Right lobe of liver (tissue), 4 donors: ENCODE measurements at regions not wholly inside any gene's neighbourhood (a gene's known extent, or its start where the extent isn't known, plus 50 kb on each side); places are given as distances from the start of the nearest gene placed in this dataset.

Experiments
- POLR2A ChIP-seq: fragments of 450-650 bp; IDR thresholded peaks from one replicate; pipeline ENCODE4 v1.6.1; 2017; ENCODE audit warnings: antibody characterized with exemption, mild to moderate bottlenecking
- TF ChIP-seq, protein P1 (sequence below), 4 donors: fragments of 200-600 bp in 3 of 4; fragments of 450-650 bp in 1 of 4; IDR thresholded peaks; one replicate each; pipeline versions ENCODE4 v1.5.1 to v1.8.0; 2016 to 2022; ENCODE audit warnings: antibody characterized with exemption in 4 of 4, mild to moderate bottlenecking in 2 of 4
- donor health status: DM: no; HTN: no; CAD: no.
- donor health status: DM: no; HTN: no; CAD: no.
- donor health status: DM: no; HTN: yes; CAD: no.

DNA sequence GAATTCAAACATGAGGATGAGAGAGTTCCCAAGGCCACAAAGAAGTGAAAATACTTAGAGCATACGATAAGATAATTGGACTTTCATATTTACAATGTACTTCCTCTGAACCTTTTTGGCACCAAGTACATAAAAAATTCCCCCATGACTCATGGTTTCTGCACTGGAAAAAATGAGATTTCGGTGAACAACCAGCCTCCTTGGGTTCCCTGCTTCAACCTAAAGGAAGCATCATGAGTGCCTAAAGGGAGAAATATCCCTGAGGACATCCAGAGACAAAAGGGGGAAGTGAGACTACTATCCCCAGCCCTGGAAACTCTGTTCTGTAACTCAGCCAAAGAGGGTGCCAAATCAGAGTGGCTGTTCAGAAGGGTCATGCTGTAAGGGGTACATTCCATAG is 562.7 kb upstream of the SLC39A10 start:
- TF ChIP-seq, protein P1, sequence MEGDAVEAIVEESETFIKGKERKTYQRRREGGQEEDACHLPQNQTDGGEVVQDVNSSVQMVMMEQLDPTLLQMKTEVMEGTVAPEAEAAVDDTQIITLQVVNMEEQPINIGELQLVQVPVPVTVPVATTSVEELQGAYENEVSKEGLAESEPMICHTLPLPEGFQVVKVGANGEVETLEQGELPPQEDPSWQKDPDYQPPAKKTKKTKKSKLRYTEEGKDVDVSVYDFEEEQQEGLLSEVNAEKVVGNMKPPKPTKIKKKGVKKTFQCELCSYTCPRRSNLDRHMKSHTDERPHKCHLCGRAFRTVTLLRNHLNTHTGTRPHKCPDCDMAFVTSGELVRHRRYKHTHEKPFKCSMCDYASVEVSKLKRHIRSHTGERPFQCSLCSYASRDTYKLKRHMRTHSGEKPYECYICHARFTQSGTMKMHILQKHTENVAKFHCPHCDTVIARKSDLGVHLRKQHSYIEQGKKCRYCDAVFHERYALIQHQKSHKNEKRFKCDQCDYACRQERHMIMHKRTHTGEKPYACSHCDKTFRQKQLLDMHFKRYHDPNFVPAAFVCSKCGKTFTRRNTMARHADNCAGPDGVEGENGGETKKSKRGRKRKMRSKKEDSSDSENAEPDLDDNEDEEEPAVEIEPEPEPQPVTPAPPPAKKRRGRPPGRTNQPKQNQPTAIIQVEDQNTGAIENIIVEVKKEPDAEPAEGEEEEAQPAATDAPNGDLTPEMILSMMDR (IDR thresholded peaks at IDR 0.05), result no peak
- TF ChIP-seq POLR2A, result no peak
